Astrocyte of the hippocampus (primary cell): ENCODE measurements at regions not wholly inside any gene's neighbourhood (a gene's known extent, or its start where the extent isn't known, plus 50 kb on each side); places are given as distances from the start of the nearest gene placed in this dataset.

ENCODE experiments used
- DNase-seq: peaks from one replicate; pipeline ENCODE4 v3.0.0; 2011; ENCODE audit warnings: low read depth, low spot score

GRCh38 chr3:81439108-81439507, 322.3 kb downstream of the GBE1 start:
- DNase-seq, result no peak

- no peak for DNase-seq
These were observed 323.8 kb downstream of the GBE1 start for GRCh38 chr3:81437683-81438082.

- DNase-seq, result no peak
These were observed 325.3 kb downstream of the GBE1 start for GRCh38 chr3:81436182-81436581.

- no peak for DNase-seq
These were observed 326.4 kb downstream of the GBE1 start for GRCh38 chr3:81435050-81435449.

- no peak for DNase-seq
These were observed 327.3 kb downstream of the GBE1 start for GRCh38 chr3:81434161-81434560.

GRCh38 chr3:81433675-81434074, 327.8 kb downstream of the GBE1 start:
- no peak for DNase-seq

GRCh38 chr3:81432456-81432855, 329.0 kb downstream of the GBE1 start:
- DNase-seq, result no peak

GRCh38 chr3:81426826-81427577, 334.4 kb downstream of the GBE1 start:
- DNase-seq, result no peak

GRCh38 chr3:81425198-81425868, 336.1 kb downstream of the GBE1 start:
- DNase-seq, result peak; percentile 58

GRCh38 chr3:81419228-81419627, 342.2 kb downstream of the GBE1 start:
- DNase-seq, result no peak

- DNase-seq, result no peak
These were observed 344.6 kb downstream of the GBE1 start for GRCh38 chr3:81416812-81417211.

- DNase-seq, result no peak
These were observed 355.1 kb downstream of the GBE1 start for GRCh38 chr3:81406318-81406717.

GRCh38 chr3:81395739-81396513, 365.5 kb downstream of the GBE1 start:
- DNase-seq, result no peak

GRCh38 chr3:81394651-81395524, 366.6 kb downstream of the GBE1 start:
- DNase-seq, result no peak

GRCh38 chr3:81393251-81393650, 368.2 kb downstream of the GBE1 start:
- peak; percentile 71 for DNase-seq

GRCh38 chr3:81390796-81391195, 370.6 kb downstream of the GBE1 start:
- no peak for DNase-seq

- no peak for DNase-seq
These were observed 373.3 kb downstream of the GBE1 start for GRCh38 chr3:81388191-81388590.

- DNase-seq, result no peak
These were observed 379.0 kb downstream of the GBE1 start for GRCh38 chr3:81382470-81382869.

GRCh38 chr3:81380234-81380633, 381.2 kb downstream of the GBE1 start:
- DNase-seq, result no peak

GRCh38 chr3:81378552-81379293, 382.7 kb downstream of the GBE1 start:
- DNase-seq, result no peak

GRCh38 chr3:81375921-81376320, 385.5 kb downstream of the GBE1 start:
- no peak for DNase-seq
